HFF-Myc (cell line): ENCODE measurements at regions not wholly inside any gene's neighbourhood (a gene's known extent, or its start where the extent isn't known, plus 50 kb on each side); places are given as distances from the start of the nearest gene placed in this dataset.

Experiments used
- DNase-seq: peaks from one replicate; pipeline ENCODE4 v3.0.0-alpha.2; 2011; ENCODE audit warnings: low read depth; ENCODE audit errors: extremely low read depth
- H3K4me3 ChIP-seq: replicated peaks from 2 replicates; pipeline ENCODE4 v1.5.1; 2011; ENCODE audit warnings: low read depth, mild to moderate bottlenecking, control low read depth, low read length
- CTCF ChIP-seq: IDR thresholded peaks from 2 replicates; pipeline ENCODE4 v1.5.1; 2012; ENCODE audit warnings: mild to moderate bottlenecking, low read depth, low read length, control low read depth; ENCODE audit errors: missing control alignments

GRCh38 chr5:103367702-103368101 lies 109.1 kb downstream of the MACIR start:
- DNase-seq: no peak
- no peak for TF ChIP-seq CTCF
- H3K4me3 ChIP-seq: no peak overlapping the region

GRCh38 chr5:103366918-103367549 lies 108.5 kb downstream of the MACIR start:
- no peak for DNase-seq
- TF ChIP-seq CTCF: no peak
- no peak overlapping the region for H3K4me3 ChIP-seq

GRCh38 chr5:103364074-103364473 lies 105.5 kb downstream of the MACIR start:
- no peak overlapping the region for H3K4me3 ChIP-seq
- no peak for TF ChIP-seq CTCF
- no peak for DNase-seq

- no peak overlapping the region for H3K4me3 ChIP-seq
- DNase-seq: no peak
- no peak for TF ChIP-seq CTCF
Measured at GRCh38 chr5:103362211-103362610, 103.6 kb downstream of the MACIR start.

- TF ChIP-seq CTCF: no peak
- DNase-seq: peak; percentile 20
- no peak overlapping the region for H3K4me3 ChIP-seq
Measured at GRCh38 chr5:103360475-103360874, 101.9 kb downstream of the MACIR start.

- TF ChIP-seq CTCF: no peak
- no peak for DNase-seq
- H3K4me3 ChIP-seq: no peak overlapping the region
Measured at GRCh38 chr5:103358305-103358995, 99.9 kb downstream of the MACIR start.
